ENCODE measurements at regions not wholly inside any gene's neighbourhood (a gene's known extent, or its start where the extent isn't known, plus 50 kb on each side); places are given as distances from the start of the nearest gene placed in this dataset.

GRCh38 chr17:69728816-69729215 is 314.3 kb downstream of the MAP2K6 start:
- no peak for TF ChIP-seq EZH2 (IDR thresholded peaks at IDR 0.05; ENCODE audit: insufficient read depth, low read length)
- TF ChIP-seq CTCF (IDR thresholded peaks at IDR 0.05; ENCODE audit: insufficient read depth, low read depth, low read length): no peak

Measured in astrocyte (in vitro differentiated cells and primary cell).